ENCODE measurements at regions not wholly inside any gene's neighbourhood (a gene's known extent, or its start where the extent isn't known, plus 50 kb on each side); places are given as distances from the start of the nearest gene placed in this dataset.

- Histone ChIP-seq H3K14ac (ENCODE audit: insufficient read depth, low read length) (no peak overlapping the region), H3K23ac (ENCODE audit: insufficient read length, low read depth, low read length) (no peak overlapping the region), H3K27me3 (ENCODE audit: insufficient read depth, low read length) (no peaks in the 10 kb centered on the region), H3K4me1 (ENCODE audit: insufficient read depth, low read length) (0 out of 2 replicates have a peak, but pooled peaks cover 2% of the 10 kb centered on the region), H4K20me1 (ENCODE audit: control insufficient read depth, insufficient read depth, insufficient read length) (no peaks in the 10 kb centered on the region), H3K79me1 (ENCODE audit: insufficient read depth, low read depth, low read length, poor library complexity, severe bottlenecking) (no peaks in the 10 kb centered on the region), H2BK120ac (ENCODE audit: low read depth, low read length, poor library complexity, severe bottlenecking) (no peak overlapping the region), H2AK5ac (ENCODE audit: insufficient read length, low read length) (no peak overlapping the region), H3K56ac (ENCODE audit: insufficient read length, low read depth, low read length) (no peak overlapping the region), H3T11ph (ENCODE audit: low read length) (no peak overlapping the region), H2BK15ac (ENCODE audit: low read depth, low read length) (no peak overlapping the region), H3K18ac (ENCODE audit: insufficient read length, low read depth, low read length) (no peak overlapping the region), H2BK20ac (ENCODE audit: low read depth, low read length, poor library complexity, severe bottlenecking) (no peak overlapping the region), H3K23me2 (ENCODE audit: insufficient read length, low read depth, low read length, poor library complexity, severe bottlenecking) (no peaks in the 10 kb centered on the region), H4K5ac (ENCODE audit: insufficient read length, low read depth, low read length) (no peak overlapping the region), H2BK5ac (ENCODE audit: insufficient read length, low read length) (no peak overlapping the region), H3K4me2 (ENCODE audit: insufficient read depth, insufficient read length, low read length) (no peak overlapping the region), H3K9me3 (ENCODE audit: control insufficient read depth, low read depth, low read length) (no peaks in the 10 kb centered on the region), H4K91ac (ENCODE audit: insufficient read length, low read depth, low read length) (no peak overlapping the region), H3K79me2 (ENCODE audit: insufficient read depth, low read length) (no peaks in the 10 kb centered on the region), H2BK12ac (ENCODE audit: insufficient read length, low read depth, low read length) (no peak overlapping the region), H3K9ac (ENCODE audit: extremely low read depth, insufficient read length, low read length) (no peak overlapping the region), H3K27ac (ENCODE audit: insufficient read length, low read depth, low read length) (no peak overlapping the region), H2AFZ (ENCODE audit: low read length) (no peak overlapping the region), H4K8ac (replicated peaks; ENCODE audit: insufficient read length, low read depth, low read length) (no peak overlapping the region), H3K4ac (ENCODE audit: low read depth, low read length) (no peak overlapping the region)
- no CpG with 5 or more reads among the region's 8 CpGs for WGBS (ENCODE audit: extremely low coverage, insufficient read length, low lambda C conversion rate)
- TF ChIP-seq CTCF (conservative IDR thresholded peaks at IDR 0.05): no peak
- Mint-ChIP-seq H3K9me3 (no peaks in the 10 kb centered on the region), H3K27ac (no peak overlapping the region), H3K4me3 (no peak overlapping the region), H3K36me3 (ENCODE audit: insufficient read depth in 1 of 3, low read depth in 3 of 3) (no peaks in the 10 kb centered on the region), H3K4me1 (peaks cover 7 to 9% of the 10 kb centered on the region in 2 experiments), H3K27me3 (ENCODE audit: low read depth) (no peaks in the 10 kb centered on the region)
- DNase-seq: no peak
These were observed 578.6 kb downstream of the PIK3C3 start for GRCh38 chr18:42533616-42534015.
